RWPE2 (cell line): ENCODE measurements at regions not wholly inside any gene's neighbourhood (a gene's known extent, or its start where the extent isn't known, plus 50 kb on each side); places are given as distances from the start of the nearest gene placed in this dataset.

ENCODE experiments used
- ATAC-seq: fragments of 200-7000 bp; cut with Tn5 transposase; 3 replicates; pipeline ENCODE4 v1.9.1; 2021; ENCODE audit warnings: low read depth
- DNase-seq: peaks from one replicate; pipeline ENCODE4 v3.0.0-alpha.2; 2020; ENCODE audit warnings: low spot score
- H3K27ac ChIP-seq: fragments of 450-650 bp; 2 replicates; pipeline ENCODE4 v1.5.1; 2017; ENCODE audit warnings: mild to moderate bottlenecking; ENCODE audit not compliant: poor library complexity, severe bottlenecking
- H3K27me3 ChIP-seq: fragments of 250-450 bp; sonication (Bioruptor Pico); 2 replicates; pipeline ENCODE4 v1.5.1; 2021; ENCODE audit warnings: mild to moderate bottlenecking, moderate library complexity; ENCODE audit not compliant: insufficient read depth, poor library complexity, severe bottlenecking
- H3K36me3 ChIP-seq: fragments of 250-450 bp; sonication (Bioruptor Pico); 2 replicates; pipeline ENCODE4 v1.5.1; 2020; ENCODE audit warnings: low read depth, mild to moderate bottlenecking, moderate library complexity
- H3K4me1 ChIP-seq: fragments of 250-450 bp; sonication (Bioruptor Pico); 2 replicates; pipeline ENCODE4 v1.5.1; 2021; ENCODE audit warnings: mild to moderate bottlenecking, moderate library complexity; ENCODE audit not compliant: insufficient read depth, poor library complexity, severe bottlenecking
- H3K4me3 ChIP-seq: fragments of 250-450 bp; sonication (Bioruptor Pico); 2 replicates; pipeline ENCODE4 v1.5.1; 2021; ENCODE audit warnings: mild to moderate bottlenecking, moderate library complexity; ENCODE audit not compliant: severe bottlenecking
- H3K9me3 ChIP-seq: fragments of 250-450 bp; sonication (Bioruptor Pico); 2 replicates; pipeline ENCODE4 v1.5.1; 2021; ENCODE audit warnings: mild to moderate bottlenecking, moderate library complexity; ENCODE audit not compliant: severe bottlenecking
- CTCF ChIP-seq: fragments of 450-650 bp; IDR thresholded peaks from one replicate; pipeline ENCODE4 v1.5.1; 2017; ENCODE audit warnings: mild to moderate bottlenecking, moderate library complexity; ENCODE audit not compliant: poor library complexity, severe bottlenecking

- no peaks in the 10 kb centered on the region for H3K36me3 ChIP-seq
- no peak overlapping the region for H3K27ac ChIP-seq
- DNase-seq: no peak
- no peaks in the 10 kb centered on the region for H3K4me1 ChIP-seq
- no peaks in the 10 kb centered on the region for H3K27me3 ChIP-seq
- TF ChIP-seq CTCF: no peak
- H3K4me3 ChIP-seq: no peak overlapping the region
- H3K9me3 ChIP-seq: no peaks in the 10 kb centered on the region
- no peak for ATAC-seq
Observed at GRCh38 chr13:89169951-89170350, 1498.8 kb downstream of the SLITRK5 start.

- H3K4me1 ChIP-seq: no peaks in the 10 kb centered on the region
- no peaks in the 10 kb centered on the region for H3K27me3 ChIP-seq
- no peak for DNase-seq
- TF ChIP-seq CTCF: no peak
- no peak overlapping the region for H3K27ac ChIP-seq
- H3K9me3 ChIP-seq: no peaks in the 10 kb centered on the region
- no peaks in the 10 kb centered on the region for H3K36me3 ChIP-seq
- ATAC-seq: no peak
- no peak overlapping the region for H3K4me3 ChIP-seq
Observed at GRCh38 chr13:89181041-89181440, 1509.9 kb downstream of the SLITRK5 start.

GRCh38 chr13:89199138-89199537 lies 1528.0 kb downstream of the SLITRK5 start:
- H3K4me1 ChIP-seq: peaks cover 18% of the 10 kb centered on the region
- H3K4me3 ChIP-seq: no peak overlapping the region
- TF ChIP-seq CTCF: no peak
- peak overlapping the region; percentile 96 for H3K27ac ChIP-seq
- no peak for DNase-seq
- peak; percentile 99 for ATAC-seq
- H3K27me3 ChIP-seq: no peaks in the 10 kb centered on the region
- no peaks in the 10 kb centered on the region for H3K9me3 ChIP-seq
- H3K36me3 ChIP-seq: no peaks in the 10 kb centered on the region

GRCh38 chr13:89204435-89204834 lies 1533.3 kb downstream of the SLITRK5 start:
- ATAC-seq (no peak), DNase-seq (no peak)
- H3K4me1 ChIP-seq: peaks cover 8% of the 10 kb centered on the region
- no peak overlapping the region for H3K27ac ChIP-seq
- no peak overlapping the region for H3K4me3 ChIP-seq
- H3K27me3 ChIP-seq: no peaks in the 10 kb centered on the region
- no peaks in the 10 kb centered on the region for H3K9me3 ChIP-seq
- TF ChIP-seq CTCF: no peak
- no peaks in the 10 kb centered on the region for H3K36me3 ChIP-seq

GRCh38 chr13:89205856-89206520 lies 1534.8 kb downstream of the SLITRK5 start:
- TF ChIP-seq CTCF: no peak
- no peaks in the 10 kb centered on the region for H3K9me3 ChIP-seq
- DNase-seq (no peak), ATAC-seq (no peak)
- H3K27me3 ChIP-seq: no peaks in the 10 kb centered on the region
- no peaks in the 10 kb centered on the region for H3K36me3 ChIP-seq
- H3K4me1 ChIP-seq: no peaks in the 10 kb centered on the region
- no peak overlapping the region for H3K27ac ChIP-seq
- no peak overlapping the region for H3K4me3 ChIP-seq
